ENCODE measurements at regions not wholly inside any gene's neighbourhood (a gene's known extent, or its start where the extent isn't known, plus 50 kb on each side); places are given as distances from the start of the nearest gene placed in this dataset.
A peak's percentile ranks its signal among the peaks of the same experiment; 100 is the strongest.

- ChIA-PET CTCF (no interaction called here), POLR2A (no interaction called here)
- Mint-ChIP-seq H3K4me1 (peaks cover 3 to 8% (median 7%) of the 10 kb centered on the region in 3 donors), H3K36me3 (no peaks in the 10 kb centered on the region), H3K27ac (no peak overlapping the region), H3K27me3 (peaks cover 2 to 19% of the 10 kb centered on the region in 2 donors), H3K9me3 (no peaks in the 10 kb centered on the region), H3K4me3 (peak overlapping the region in 1 of 7 donors; percentile 54)
- H3K4me3 ChIP-seq (ENCODE audit: low read length), result no peak overlapping the region
- no peaks in the 10 kb centered on the region for H3K9me3 ChIP-seq (ENCODE audit: low read length)
- H3K4me1 ChIP-seq (ENCODE audit: insufficient read depth, low read length), result no peaks in the 10 kb centered on the region
- DNase-seq, result peak in 3 of 5 donors; percentile 7 to 36 (median 23)
- H3K36me3 ChIP-seq (ENCODE audit: insufficient read depth, low read length), result no peaks in the 10 kb centered on the region
- H3K27me3 ChIP-seq (ENCODE audit: insufficient read depth, low read length, poor library complexity, severe bottlenecking), result no peaks in the 10 kb centered on the region
- no peak overlapping the region for H3K27ac ChIP-seq (ENCODE audit: low read depth, low read length)
These were observed 197.6 kb upstream of the SASH1 start for GRCh38 chr6:148144917-148145521.

- Mint-ChIP-seq H3K27ac (peak overlapping the region in 7 of 8 donors; percentile 11 to 74 (median 57)), H3K4me1 (peaks cover 3 to 8% (median 7%) of the 10 kb centered on the region in 3 donors), H3K27me3 (peaks cover 4 to 19% of the 10 kb centered on the region in 2 donors), H3K9me3 (no peaks in the 10 kb centered on the region), H3K36me3 (no peaks in the 10 kb centered on the region), H3K4me3 (peak overlapping the region in 3 of 7 donors; percentile 33 to 65 (median 47))
- no peaks in the 10 kb centered on the region for H3K27me3 ChIP-seq (ENCODE audit: insufficient read depth, low read length, poor library complexity, severe bottlenecking)
- no peaks in the 10 kb centered on the region for H3K9me3 ChIP-seq (ENCODE audit: low read length)
- no peaks in the 10 kb centered on the region for H3K36me3 ChIP-seq (ENCODE audit: insufficient read depth, low read length)
- peak; percentile 3 to 50 (median 6) for DNase-seq
- ChIA-PET CTCF (interaction anchor here (1.6 kb wide), 1 partner anchor 18 kb away, joined by 5 read pairs; no protein-coding TSS in a partner anchor), POLR2A (no interaction called here)
- no peaks in the 10 kb centered on the region for H3K4me1 ChIP-seq (ENCODE audit: insufficient read depth, low read length)
- no peak overlapping the region for H3K27ac ChIP-seq (ENCODE audit: low read depth, low read length)
- H3K4me3 ChIP-seq (ENCODE audit: low read length), result no peak overlapping the region
These were observed 195.7 kb upstream of the SASH1 start for GRCh38 chr6:148146717-148147462.

- CTCF ChIA-PET, result interaction anchor here (1.6 kb wide), 1 partner anchor 17 kb away, joined by 5 read pairs; no protein-coding TSS in a partner anchor
These were observed 195.2 kb upstream of the SASH1 start for GRCh38 chr6:148147463-148147830.

GRCh38 chr6:148151896-148152643, 190.6 kb upstream of the SASH1 start:
- no peak for DNase-seq
- peaks cover 9 to 15% of the 10 kb centered on the region in 2 donors for H3K27me3 Mint-ChIP-seq
- H3K27ac Mint-ChIP-seq, result no peak overlapping the region
- no peaks in the 10 kb centered on the region for H3K36me3 Mint-ChIP-seq
- Histone ChIP-seq H3K4me3 (ENCODE audit: low read length) (no peak overlapping the region), H3K27me3 (ENCODE audit: insufficient read depth, low read length, poor library complexity, severe bottlenecking) (no peaks in the 10 kb centered on the region), H3K9me3 (ENCODE audit: low read length) (no peaks in the 10 kb centered on the region), H3K36me3 (ENCODE audit: insufficient read depth, low read length) (no peaks in the 10 kb centered on the region), H3K4me1 (ENCODE audit: insufficient read depth, low read length) (no peaks in the 10 kb centered on the region), H3K27ac (ENCODE audit: low read depth, low read length) (no peak overlapping the region)
- no peaks in the 10 kb centered on the region for H3K9me3 Mint-ChIP-seq
- ChIA-PET POLR2A (no interaction called here), CTCF (no interaction called here)
- no peaks in the 10 kb centered on the region for H3K4me1 Mint-ChIP-seq
- H3K4me3 Mint-ChIP-seq, result no peak overlapping the region

More at GRCh38 chr6:148147463-148147830, 195.2 kb upstream of the SASH1 start:
- H3K4me1 ChIP-seq (ENCODE audit: insufficient read depth, low read length), result no peaks in the 10 kb centered on the region
- no peaks in the 10 kb centered on the region for H3K27me3 ChIP-seq (ENCODE audit: insufficient read depth, low read length, poor library complexity, severe bottlenecking)
- H3K4me1 Mint-ChIP-seq, result peaks cover 3 to 8% (median 7%) of the 10 kb centered on the region in 3 donors
- H3K9me3 ChIP-seq (ENCODE audit: low read length), result no peaks in the 10 kb centered on the region
- H3K4me3 Mint-ChIP-seq, result no peak overlapping the region
- H3K4me3 ChIP-seq (ENCODE audit: low read length), result no peak overlapping the region
- peaks cover 8 to 19% of the 10 kb centered on the region in 2 donors for H3K27me3 Mint-ChIP-seq
- POLR2A ChIA-PET, result no interaction called here
- H3K27ac ChIP-seq (ENCODE audit: low read depth, low read length), result no peak overlapping the region
- DNase-seq, result no peak
- H3K36me3 Mint-ChIP-seq, result no peaks in the 10 kb centered on the region
- no peaks in the 10 kb centered on the region for H3K9me3 Mint-ChIP-seq
- peak overlapping the region in 1 of 8 donors; percentile 69 for H3K27ac Mint-ChIP-seq
- H3K36me3 ChIP-seq (ENCODE audit: insufficient read depth, low read length), result no peaks in the 10 kb centered on the region

GRCh38 chr6:148154668-148155067, 188.0 kb upstream of the SASH1 start:
- Histone ChIP-seq H3K4me3 (ENCODE audit: low read length) (no peak overlapping the region), H3K36me3 (ENCODE audit: insufficient read depth, low read length) (no peaks in the 10 kb centered on the region), H3K4me1 (ENCODE audit: insufficient read depth, low read length) (no peaks in the 10 kb centered on the region), H3K27me3 (ENCODE audit: insufficient read depth, low read length, poor library complexity, severe bottlenecking) (no peaks in the 10 kb centered on the region), H3K27ac (ENCODE audit: low read depth, low read length) (no peak overlapping the region), H3K9me3 (ENCODE audit: low read length) (no peaks in the 10 kb centered on the region)
- Mint-ChIP-seq H3K4me1 (no peaks in the 10 kb centered on the region), H3K27ac (no peak overlapping the region), H3K36me3 (no peaks in the 10 kb centered on the region), H3K9me3 (peaks cover 0 to 2% (median 0%) of the 10 kb centered on the region in 5 donors), H3K4me3 (no peak overlapping the region), H3K27me3 (peaks cover 9 to 15% of the 10 kb centered on the region in 2 donors)
- ChIA-PET POLR2A (no interaction called here), CTCF (no interaction called here)
- DNase-seq, result no peak

DNA sequence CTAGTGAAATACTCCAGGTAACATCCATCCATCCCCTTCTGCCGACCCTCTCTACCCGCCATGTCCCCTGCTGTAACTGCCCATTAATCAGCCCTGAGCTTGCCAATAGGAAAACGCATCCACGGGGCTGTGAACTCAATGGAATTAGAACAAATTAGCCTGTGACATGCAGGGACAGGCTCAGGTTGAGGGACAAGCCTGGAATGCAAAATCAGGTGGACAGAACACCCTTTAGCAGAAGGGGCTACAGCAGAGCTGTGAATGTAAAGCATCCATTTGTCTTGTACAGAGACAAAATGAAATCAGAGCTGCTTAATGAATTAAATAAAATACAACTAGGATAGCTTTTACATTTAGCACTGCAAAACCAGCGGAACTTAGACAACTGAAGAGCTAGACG, 187.3 kb upstream of the SASH1 start:
- H3K4me1 Mint-ChIP-seq, result no peaks in the 10 kb centered on the region
- no peak overlapping the region for H3K27ac Mint-ChIP-seq
- Histone ChIP-seq H3K27ac (ENCODE audit: low read depth, low read length) (no peak overlapping the region), H3K4me3 (ENCODE audit: low read length) (no peak overlapping the region), H3K36me3 (ENCODE audit: insufficient read depth, low read length) (no peaks in the 10 kb centered on the region), H3K27me3 (ENCODE audit: insufficient read depth, low read length, poor library complexity, severe bottlenecking) (no peaks in the 10 kb centered on the region), H3K9me3 (ENCODE audit: low read length) (no peaks in the 10 kb centered on the region), H3K4me1 (ENCODE audit: insufficient read depth, low read length) (no peaks in the 10 kb centered on the region)
- peaks cover 9 to 15% of the 10 kb centered on the region in 2 donors for H3K27me3 Mint-ChIP-seq
- no peak overlapping the region for H3K4me3 Mint-ChIP-seq
- H3K9me3 Mint-ChIP-seq, result peaks cover 0 to 2% (median 0%) of the 10 kb centered on the region in 5 donors
- no peaks in the 10 kb centered on the region for H3K36me3 Mint-ChIP-seq
- CTCF ChIA-PET, result no interaction called here
- POLR2A ChIA-PET, result no interaction called here
- DNase-seq, result no peak

DNA sequence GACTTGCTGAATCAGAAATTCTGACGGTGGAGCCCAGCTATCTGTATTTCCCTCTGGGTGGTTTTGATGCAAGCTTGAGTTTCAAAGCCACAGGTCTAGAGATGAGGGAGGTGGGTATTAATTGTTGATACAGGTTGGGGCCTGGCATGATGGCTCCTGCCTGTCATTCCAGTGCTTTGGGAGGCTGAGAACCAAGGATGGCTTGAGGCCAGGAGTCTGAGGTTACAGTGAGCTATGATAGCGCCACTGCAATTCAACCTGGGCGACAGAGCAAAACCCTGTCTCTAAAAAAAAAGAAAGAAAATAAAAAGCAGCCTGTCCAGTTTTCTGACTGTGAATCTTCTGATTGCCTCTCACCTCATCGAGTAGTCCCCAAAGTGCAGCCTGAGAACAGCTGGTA, 184.8 kb upstream of the SASH1 start:
- no peak for DNase-seq
- no peaks in the 10 kb centered on the region for H3K27me3 ChIP-seq (ENCODE audit: insufficient read depth, low read length, poor library complexity, severe bottlenecking)
- no peaks in the 10 kb centered on the region for H3K36me3 ChIP-seq (ENCODE audit: insufficient read depth, low read length)
- no peak overlapping the region for H3K4me3 Mint-ChIP-seq
- CTCF ChIA-PET, result no interaction called here
- H3K9me3 Mint-ChIP-seq, result peaks cover 0 to 2% (median 0%) of the 10 kb centered on the region in 5 donors
- H3K27ac ChIP-seq (ENCODE audit: low read depth, low read length), result no peak overlapping the region
- POLR2A ChIA-PET, result no interaction called here
- H3K4me1 ChIP-seq (ENCODE audit: insufficient read depth, low read length), result no peaks in the 10 kb centered on the region
- H3K9me3 ChIP-seq (ENCODE audit: low read length), result no peaks in the 10 kb centered on the region
- no peaks in the 10 kb centered on the region for H3K36me3 Mint-ChIP-seq
- peaks cover 3 to 9% of the 10 kb centered on the region in 2 donors for H3K27me3 Mint-ChIP-seq
- H3K4me3 ChIP-seq (ENCODE audit: low read length), result no peak overlapping the region
- H3K4me1 Mint-ChIP-seq, result no peaks in the 10 kb centered on the region
- H3K27ac Mint-ChIP-seq, result peak overlapping the region in 1 of 8 donors; percentile 9

- no peaks in the 10 kb centered on the region for H3K27me3 ChIP-seq (ENCODE audit: insufficient read depth, low read length, poor library complexity, severe bottlenecking)
- Mint-ChIP-seq H3K4me1 (no peaks in the 10 kb centered on the region), H3K36me3 (no peaks in the 10 kb centered on the region), H3K27ac (no peak overlapping the region), H3K4me3 (no peak overlapping the region), H3K9me3 (no peaks in the 10 kb centered on the region), H3K27me3 (peaks cover 0 to 4% of the 10 kb centered on the region in 2 donors)
- no peak overlapping the region for H3K27ac ChIP-seq (ENCODE audit: low read depth, low read length)
- H3K4me1 ChIP-seq (ENCODE audit: insufficient read depth, low read length), result no peaks in the 10 kb centered on the region
- H3K4me3 ChIP-seq (ENCODE audit: low read length), result no peak overlapping the region
- ChIA-PET CTCF (interaction anchor here (1.4 kb wide), 1 partner anchor 18 kb away, joined by 5 read pairs; no protein-coding TSS in a partner anchor), POLR2A (no interaction called here)
- no peaks in the 10 kb centered on the region for H3K36me3 ChIP-seq (ENCODE audit: insufficient read depth, low read length)
- DNase-seq, result no peak
- H3K9me3 ChIP-seq (ENCODE audit: low read length), result no peaks in the 10 kb centered on the region
These were observed 178.0 kb upstream of the SASH1 start for GRCh38 chr6:148164645-148165044.

Measured in CD8-positive, alpha-beta memory T cell (primary cell).